ENCODE measurements at regions not wholly inside any gene's neighbourhood (a gene's known extent, or its start where the extent isn't known, plus 50 kb on each side); places are given as distances from the start of the nearest gene placed in this dataset.

DNA sequence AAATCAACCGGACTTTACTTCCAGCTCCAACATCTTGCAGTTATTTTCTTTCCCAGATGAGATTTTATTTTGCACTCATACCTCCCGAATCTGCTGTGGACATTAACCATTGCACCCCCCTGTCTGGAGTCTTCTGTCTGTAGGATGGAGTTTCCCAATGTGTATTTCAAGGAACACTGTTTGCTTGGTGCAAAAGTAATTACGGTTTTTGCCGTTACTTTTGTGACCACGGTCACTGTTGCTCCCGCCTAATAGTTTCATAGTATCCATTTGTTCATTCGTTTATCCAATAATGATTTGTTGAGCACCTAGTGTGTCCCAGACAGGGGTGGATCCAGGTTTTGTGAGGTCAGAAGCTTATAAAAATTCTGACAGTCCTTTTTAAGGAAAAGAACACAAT, 90.3 kb upstream of the BCL11A start:
- H2BK120ac ChIP-seq (ENCODE audit: low read depth, low read length), result no peak overlapping the region
- no peak overlapping the region for H3K4ac ChIP-seq (ENCODE audit: low read length)
- H2BK15ac ChIP-seq (ENCODE audit: low read length), result no peak overlapping the region
- H4K8ac ChIP-seq (ENCODE audit: low read depth, low read length), result no peak overlapping the region
- H2AK5ac ChIP-seq (ENCODE audit: low read depth, low read length), result no peak overlapping the region
- H2BK12ac ChIP-seq (ENCODE audit: low read length), result no peak overlapping the region
- H3K14ac ChIP-seq (ENCODE audit: low read length), result no peak overlapping the region
- H3K4me2 ChIP-seq (ENCODE audit: insufficient read depth, low read length, poor library complexity, severe bottlenecking), result no peak overlapping the region
- H3K79me1 ChIP-seq (ENCODE audit: low read depth, low read length), result no peaks in the 10 kb centered on the region
- H3K18ac ChIP-seq (ENCODE audit: low read length), result no peak overlapping the region
- no peak for DNase-seq (ENCODE audit: low spot score)
- peaks cover 0 to 3% (median 0%) of the 10 kb centered on the region in 3 experiments for H3K27me3 ChIP-seq (ENCODE audit: control insufficient read depth in 3 of 3, insufficient read depth in 3 of 3, low read depth in 1 of 3, low read length in 3 of 3)
- H3K4me3 ChIP-seq (ENCODE audit: low read length in 2 of 2), result no peak overlapping the region
- H2AFZ ChIP-seq (ENCODE audit: low read length), result no peak overlapping the region
- WGBS, 2 donors (ENCODE audit: extremely low coverage in 2 of 2, insufficient read length in 2 of 2, insufficient replicate concordance in 1 of 2), result no CpG with 5 or more reads among the region's 7 CpGs
- no peaks in the 10 kb centered on the region for H3K4me1 ChIP-seq (ENCODE audit: control insufficient read depth in 2 of 2, insufficient read depth in 1 of 2, low read depth in 1 of 2, low read length in 2 of 2)
- H3K9me3 ChIP-seq (replicated peaks in 1 of 2; ENCODE audit: control insufficient read depth in 2 of 2, insufficient read depth in 1 of 2, low read depth in 1 of 2, low read length in 2 of 2), result no peaks in the 10 kb centered on the region
- H3K9ac ChIP-seq (ENCODE audit: low read depth, low read length, poor library complexity), result no peak overlapping the region
- no peak overlapping the region for H3K27ac ChIP-seq (replicated peaks; ENCODE audit: low read length)
- no peak overlapping the region for H2BK5ac ChIP-seq (ENCODE audit: low read length)
- H3K36me3 ChIP-seq (replicated peaks in 1 of 2; ENCODE audit: control insufficient read depth in 2 of 2, insufficient read depth in 2 of 2, low read length in 2 of 2), result no peaks in the 10 kb centered on the region
- no peak overlapping the region for H4K91ac ChIP-seq (ENCODE audit: low read depth, low read length, poor library complexity)
- no peak overlapping the region for H3K23ac ChIP-seq (ENCODE audit: low read depth, low read length, poor library complexity)

DNA sequence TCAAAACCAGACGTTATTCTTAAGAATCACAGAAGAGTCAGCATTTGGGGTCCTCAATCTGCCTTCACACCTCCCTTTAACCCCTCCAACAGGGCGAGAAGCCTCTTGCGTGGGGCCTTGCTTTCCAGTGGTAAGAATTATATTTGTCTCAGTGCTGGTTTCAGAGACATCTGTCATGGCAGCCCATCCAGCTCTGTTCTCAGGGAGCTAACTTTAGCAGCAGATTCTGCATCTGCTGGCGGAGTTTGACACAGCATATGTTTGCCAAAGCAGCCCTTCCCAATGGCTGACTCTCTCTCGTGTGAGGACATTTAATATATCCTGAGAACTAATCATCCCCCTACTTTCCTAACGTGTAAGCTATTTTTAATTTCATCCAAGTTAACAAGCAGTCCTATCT, 91.5 kb upstream of the BCL11A start:
- no peak overlapping the region for H3K4me3 ChIP-seq (ENCODE audit: low read length in 2 of 2)
- no peak overlapping the region for H3K14ac ChIP-seq (ENCODE audit: low read length)
- no peak overlapping the region for H2AK5ac ChIP-seq (ENCODE audit: low read depth, low read length)
- H2BK120ac ChIP-seq (ENCODE audit: low read depth, low read length), result no peak overlapping the region
- H4K8ac ChIP-seq (ENCODE audit: low read depth, low read length), result no peak overlapping the region
- H3K4me1 ChIP-seq (ENCODE audit: control insufficient read depth in 2 of 2, insufficient read depth in 1 of 2, low read depth in 1 of 2, low read length in 2 of 2), result no peaks in the 10 kb centered on the region
- peaks cover 0 to 3% (median 0%) of the 10 kb centered on the region in 3 experiments for H3K27me3 ChIP-seq (ENCODE audit: control insufficient read depth in 3 of 3, insufficient read depth in 3 of 3, low read depth in 1 of 3, low read length in 3 of 3)
- H3K4me2 ChIP-seq (ENCODE audit: insufficient read depth, low read length, poor library complexity, severe bottlenecking), result no peak overlapping the region
- H3K79me1 ChIP-seq (ENCODE audit: low read depth, low read length), result no peaks in the 10 kb centered on the region
- H2AFZ ChIP-seq (ENCODE audit: low read length), result no peak overlapping the region
- H3K36me3 ChIP-seq (replicated peaks in 1 of 2; ENCODE audit: control insufficient read depth in 2 of 2, insufficient read depth in 2 of 2, low read length in 2 of 2), result no peaks in the 10 kb centered on the region
- no peak overlapping the region for H3K4ac ChIP-seq (ENCODE audit: low read length)
- no peaks in the 10 kb centered on the region for H3K9me3 ChIP-seq (replicated peaks in 1 of 2; ENCODE audit: control insufficient read depth in 2 of 2, insufficient read depth in 1 of 2, low read depth in 1 of 2, low read length in 2 of 2)
- no peak overlapping the region for H4K91ac ChIP-seq (ENCODE audit: low read depth, low read length, poor library complexity)
- H3K23ac ChIP-seq (ENCODE audit: low read depth, low read length, poor library complexity), result no peak overlapping the region
- no peak overlapping the region for H2BK15ac ChIP-seq (ENCODE audit: low read length)
- no peak overlapping the region for H2BK5ac ChIP-seq (ENCODE audit: low read length)
- no peak overlapping the region for H3K18ac ChIP-seq (ENCODE audit: low read length)
- no peak for DNase-seq (ENCODE audit: low spot score)
- WGBS, 2 donors (ENCODE audit: extremely low coverage in 2 of 2, insufficient read length in 2 of 2, insufficient replicate concordance in 1 of 2), result no CpG with 5 or more reads among the region's 6 CpGs
- no peak overlapping the region for H2BK12ac ChIP-seq (ENCODE audit: low read length)
- H3K9ac ChIP-seq (ENCODE audit: low read depth, low read length, poor library complexity), result no peak overlapping the region
- H3K27ac ChIP-seq (replicated peaks; ENCODE audit: low read length), result no peak overlapping the region

DNA sequence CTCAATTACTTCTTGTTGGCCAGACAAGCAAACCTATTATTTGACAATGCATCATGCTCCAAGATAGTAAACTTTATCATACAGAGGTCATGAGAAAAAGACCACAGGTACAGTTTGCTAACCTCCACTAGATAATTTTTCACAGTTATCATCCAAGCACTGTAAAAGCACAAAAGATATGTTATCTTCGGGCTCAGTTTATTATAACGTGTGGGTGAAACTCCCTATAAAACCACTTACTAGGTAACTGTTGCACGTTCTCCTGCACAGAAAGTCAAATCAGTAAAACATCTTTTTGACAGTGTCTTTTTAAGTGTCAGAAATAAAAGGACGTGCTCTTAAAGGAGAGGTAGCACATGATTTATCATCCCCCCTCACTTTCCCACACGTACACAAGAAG, 94.7 kb upstream of the BCL11A start:
- no peak overlapping the region for H3K23ac ChIP-seq (ENCODE audit: low read depth, low read length, poor library complexity)
- no peak overlapping the region for H4K91ac ChIP-seq (ENCODE audit: low read depth, low read length, poor library complexity)
- H3K4ac ChIP-seq (ENCODE audit: low read length), result no peak overlapping the region
- H3K27me3 ChIP-seq (ENCODE audit: control insufficient read depth in 3 of 3, insufficient read depth in 3 of 3, low read depth in 1 of 3, low read length in 3 of 3), result peaks cover 0 to 5% (median 0%) of the 10 kb centered on the region in 3 experiments
- no peak overlapping the region for H3K18ac ChIP-seq (ENCODE audit: low read length)
- H3K14ac ChIP-seq (ENCODE audit: low read length), result no peak overlapping the region
- no peak overlapping the region for H2AFZ ChIP-seq (ENCODE audit: low read length)
- no peaks in the 10 kb centered on the region for H3K79me1 ChIP-seq (ENCODE audit: low read depth, low read length)
- H2BK12ac ChIP-seq (ENCODE audit: low read length), result no peak overlapping the region
- H3K4me3 ChIP-seq (ENCODE audit: low read length in 2 of 2), result no peak overlapping the region
- WGBS, 2 donors (ENCODE audit: extremely low coverage in 2 of 2, insufficient read length in 2 of 2, insufficient replicate concordance in 1 of 2), result no CpG with 5 or more reads among the region's 5 CpGs
- no peak overlapping the region for H3K4me2 ChIP-seq (ENCODE audit: insufficient read depth, low read length, poor library complexity, severe bottlenecking)
- no peak overlapping the region for H3K9ac ChIP-seq (ENCODE audit: low read depth, low read length, poor library complexity)
- no peaks in the 10 kb centered on the region for H3K9me3 ChIP-seq (replicated peaks in 1 of 2; ENCODE audit: control insufficient read depth in 2 of 2, insufficient read depth in 1 of 2, low read depth in 1 of 2, low read length in 2 of 2)
- H3K27ac ChIP-seq (replicated peaks; ENCODE audit: low read length), result no peak overlapping the region
- H3K4me1 ChIP-seq (ENCODE audit: control insufficient read depth in 2 of 2, insufficient read depth in 1 of 2, low read depth in 1 of 2, low read length in 2 of 2), result no peaks in the 10 kb centered on the region
- H3K36me3 ChIP-seq (replicated peaks in 1 of 2; ENCODE audit: control insufficient read depth in 2 of 2, insufficient read depth in 2 of 2, low read length in 2 of 2), result no peaks in the 10 kb centered on the region
- no peak overlapping the region for H4K8ac ChIP-seq (ENCODE audit: low read depth, low read length)
- no peak overlapping the region for H2BK120ac ChIP-seq (ENCODE audit: low read depth, low read length)
- H2BK15ac ChIP-seq (ENCODE audit: low read length), result no peak overlapping the region
- no peak for DNase-seq (ENCODE audit: low spot score)
- no peak overlapping the region for H2AK5ac ChIP-seq (ENCODE audit: low read depth, low read length)
- no peak overlapping the region for H2BK5ac ChIP-seq (ENCODE audit: low read length)

DNA sequence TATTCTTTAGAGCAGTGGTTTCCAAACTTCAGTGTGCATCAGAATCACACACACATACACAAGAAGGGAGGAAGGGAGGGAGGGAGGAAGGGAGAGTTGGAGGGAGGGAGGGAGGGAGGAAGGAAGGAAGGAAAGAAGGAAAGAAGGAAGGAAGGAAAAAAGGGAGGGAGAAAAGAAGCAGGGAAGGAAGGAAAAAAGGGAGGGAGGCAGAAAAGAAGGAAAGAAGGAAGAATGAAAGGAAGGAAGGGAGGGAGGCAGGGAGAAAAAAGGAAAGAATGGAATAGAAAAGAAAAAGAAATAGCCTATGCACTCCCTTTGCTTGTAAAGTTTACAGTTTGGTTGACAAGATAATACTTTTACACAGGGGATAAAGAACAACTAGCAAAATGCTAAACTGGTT, 96.3 kb upstream of the BCL11A start:
- no peaks in the 10 kb centered on the region for H3K4me1 ChIP-seq (ENCODE audit: control insufficient read depth in 2 of 2, insufficient read depth in 1 of 2, low read depth in 1 of 2, low read length in 2 of 2)
- no peaks in the 10 kb centered on the region for H3K79me1 ChIP-seq (ENCODE audit: low read depth, low read length)
- no peak overlapping the region for H2BK12ac ChIP-seq (ENCODE audit: low read length)
- no peak overlapping the region for H3K4me2 ChIP-seq (ENCODE audit: insufficient read depth, low read length, poor library complexity, severe bottlenecking)
- no peak overlapping the region for H2BK120ac ChIP-seq (ENCODE audit: low read depth, low read length)
- H2AK5ac ChIP-seq (ENCODE audit: low read depth, low read length), result no peak overlapping the region
- no peak overlapping the region for H4K8ac ChIP-seq (ENCODE audit: low read depth, low read length)
- H3K36me3 ChIP-seq (replicated peaks in 1 of 2; ENCODE audit: control insufficient read depth in 2 of 2, insufficient read depth in 2 of 2, low read length in 2 of 2), result no peaks in the 10 kb centered on the region
- no peak overlapping the region for H2BK5ac ChIP-seq (ENCODE audit: low read length)
- H3K9me3 ChIP-seq (replicated peaks in 1 of 2; ENCODE audit: control insufficient read depth in 2 of 2, insufficient read depth in 1 of 2, low read depth in 1 of 2, low read length in 2 of 2), result no peaks in the 10 kb centered on the region
- no peak overlapping the region for H3K4ac ChIP-seq (ENCODE audit: low read length)
- no peak overlapping the region for H2AFZ ChIP-seq (ENCODE audit: low read length)
- peaks cover 0 to 5% (median 0%) of the 10 kb centered on the region in 3 experiments for H3K27me3 ChIP-seq (ENCODE audit: control insufficient read depth in 3 of 3, insufficient read depth in 3 of 3, low read depth in 1 of 3, low read length in 3 of 3)
- no peak overlapping the region for H3K4me3 ChIP-seq (ENCODE audit: low read length in 2 of 2)
- H3K9ac ChIP-seq (ENCODE audit: low read depth, low read length, poor library complexity), result no peak overlapping the region
- H3K14ac ChIP-seq (ENCODE audit: low read length), result no peak overlapping the region
- H3K23ac ChIP-seq (ENCODE audit: low read depth, low read length, poor library complexity), result no peak overlapping the region
- no peak overlapping the region for H2BK15ac ChIP-seq (ENCODE audit: low read length)
- H4K91ac ChIP-seq (ENCODE audit: low read depth, low read length, poor library complexity), result no peak overlapping the region
- DNase-seq (ENCODE audit: low spot score), result no peak
- no peak overlapping the region for H3K27ac ChIP-seq (replicated peaks; ENCODE audit: low read length)
- no peak overlapping the region for H3K18ac ChIP-seq (ENCODE audit: low read length)

All from neuronal stem cell (in vitro differentiated cells).